Bone marrow (tissue), 2 donors: ENCODE measurements at regions not wholly inside any gene's neighbourhood (a gene's known extent, or its start where the extent isn't known, plus 50 kb on each side); places are given as distances from the start of the nearest gene placed in this dataset.
"Not testable (repeated sequence)": the region's sequence is repeated elsewhere in the genome, so short reads cannot be mapped to it uniquely, and the experiment has no call there.

ENCODE experiments used
- DNase-seq, 2 donors: peaks; one replicate each; lab custom pipeline; 2025; lab: John Stamatoyannopoulos, UW

DNA sequence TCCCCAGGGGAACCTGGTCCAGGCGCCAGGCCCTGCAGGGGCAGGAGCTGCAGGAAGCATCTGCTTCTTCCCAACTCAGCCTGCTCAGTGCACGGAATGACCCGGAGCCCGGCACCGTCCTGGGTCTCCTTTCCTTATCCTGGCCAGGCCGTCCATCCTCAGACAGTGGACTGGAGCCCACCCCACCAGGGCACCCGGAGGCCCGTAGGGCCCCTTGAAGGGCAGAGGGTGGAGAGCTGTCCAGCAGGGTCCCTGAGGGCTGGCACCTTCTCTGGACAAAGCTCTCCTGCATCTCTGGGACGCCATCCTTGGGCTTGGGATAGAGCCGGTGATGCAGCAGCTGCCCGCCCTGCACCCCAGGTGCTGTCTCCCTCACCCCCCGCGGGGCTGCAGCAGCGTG is 207.9 kb downstream of the TMEM121 start:
- DNase-seq: not testable (repeated sequence)

GRCh38 chr14:105736331-105736730 is 209.9 kb downstream of the TMEM121 start:
- not testable (repeated sequence) for DNase-seq

DNA sequence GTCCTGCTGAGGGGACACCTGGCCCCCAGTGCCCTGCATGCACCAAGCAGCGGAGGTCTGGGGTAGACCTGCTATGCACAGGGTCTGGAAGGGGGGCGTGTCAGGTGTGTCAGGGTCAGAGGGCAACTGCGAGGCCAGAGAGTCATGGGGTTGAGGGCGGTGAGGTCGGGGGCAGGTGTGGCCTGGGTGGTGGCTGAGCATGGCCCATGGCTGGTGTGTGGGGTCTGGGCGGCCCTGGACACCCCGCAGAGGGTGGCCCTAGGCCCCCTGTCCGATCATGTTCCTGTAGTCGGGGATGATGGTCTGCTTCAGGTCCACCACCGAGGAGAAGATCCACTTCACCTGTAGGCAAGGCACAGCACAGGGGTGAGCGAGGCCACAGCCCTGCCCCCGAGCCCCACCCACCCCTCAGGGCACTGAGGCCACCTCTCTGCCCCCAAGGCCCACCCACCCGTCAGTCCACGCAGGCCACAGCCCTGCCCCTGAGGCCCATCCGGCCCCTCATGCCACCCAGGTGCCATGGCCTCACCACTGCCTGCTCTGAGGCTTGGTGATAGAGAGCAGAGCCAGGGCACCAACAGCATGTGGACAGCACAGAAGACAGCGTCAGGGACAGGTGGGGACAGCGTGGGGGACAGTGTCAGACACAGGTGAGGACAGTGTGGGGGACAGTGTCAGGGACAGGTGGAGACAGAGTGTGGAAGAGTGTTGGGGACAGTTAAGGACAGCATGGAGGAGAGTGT is 211.3 kb downstream of the TMEM121 start:
- DNase-seq: no peak

GRCh38 chr14:105738638-105739037 is 212.3 kb downstream of the TMEM121 start:
- DNase-seq: no peak

DNA sequence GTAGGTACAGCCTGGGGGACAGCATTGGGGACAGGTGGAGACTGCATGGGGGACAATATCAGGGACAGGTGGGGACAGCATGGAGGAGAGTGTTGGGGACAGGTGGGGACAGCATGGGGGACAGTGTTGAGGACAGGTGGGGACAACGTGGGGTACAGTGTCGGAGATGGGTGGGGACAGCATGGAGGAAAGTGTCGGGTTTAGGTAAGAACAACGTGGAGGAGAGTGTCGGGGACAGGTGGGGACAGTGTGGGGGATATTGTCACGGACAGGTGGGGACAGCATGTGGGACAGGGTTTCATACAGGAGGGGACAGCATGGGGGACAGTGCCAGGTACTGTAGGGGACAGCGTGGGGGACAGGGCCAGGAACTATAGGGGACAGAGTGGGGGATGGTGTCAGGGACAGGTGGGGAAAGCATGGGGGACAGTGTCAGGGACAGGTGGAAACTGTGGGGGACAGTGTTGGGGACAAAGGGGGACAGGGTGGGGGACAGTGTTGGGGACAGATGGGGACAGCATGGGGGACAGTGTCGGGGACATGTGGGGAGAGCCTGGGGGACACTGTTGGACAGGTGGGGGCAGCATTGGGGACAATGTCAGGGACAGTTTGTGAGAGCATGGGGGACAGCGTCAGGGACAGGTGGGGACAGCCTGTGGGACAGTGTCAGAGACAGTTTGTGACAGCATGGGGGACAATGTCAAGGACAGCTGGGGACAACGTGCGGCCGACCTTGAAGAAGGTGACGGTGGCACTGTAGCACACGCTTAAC is 213.1 kb downstream of the TMEM121 start:
- DNase-seq: no peak

DNA sequence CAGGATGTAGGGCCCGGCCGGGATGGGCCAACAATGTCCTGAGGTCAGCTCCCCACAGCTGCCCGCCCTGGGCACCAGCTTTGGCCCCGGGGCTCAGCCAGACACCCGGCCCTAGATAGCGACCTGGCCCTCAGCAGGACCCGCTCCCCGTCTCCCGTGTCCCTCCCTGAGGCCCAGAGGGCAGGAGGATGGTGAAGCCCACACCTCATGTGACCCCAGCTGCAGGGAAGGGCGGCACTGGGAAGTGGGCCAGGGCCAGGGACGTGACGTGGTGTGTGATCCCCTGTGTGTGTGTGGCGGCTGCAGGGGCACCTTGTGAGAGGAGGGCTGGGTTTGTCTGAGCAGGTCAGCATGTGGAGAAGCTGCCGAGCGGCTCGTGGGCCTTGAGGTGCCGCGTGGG is 213.9 kb downstream of the TMEM121 start:
- DNase-seq: not testable (repeated sequence)

DNA sequence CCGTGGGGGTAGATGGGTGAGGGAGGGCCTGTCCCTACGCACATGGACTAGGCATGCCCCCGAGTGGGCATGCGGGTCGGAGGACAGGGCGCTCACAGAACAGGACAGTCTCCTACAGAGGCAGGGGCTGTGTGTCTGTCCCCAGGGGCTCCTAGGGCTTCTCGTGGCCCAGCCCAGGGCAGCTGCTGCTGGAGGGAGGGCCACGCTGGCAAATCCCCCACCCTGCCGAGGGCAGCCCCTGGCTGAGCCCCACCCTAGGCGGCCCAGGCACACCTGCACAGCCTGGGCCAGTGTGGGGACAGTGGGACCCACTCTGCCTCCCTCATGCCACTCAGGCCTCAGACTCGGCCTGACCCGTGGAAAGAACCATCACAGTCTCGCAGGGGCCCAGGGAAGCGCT is 214.6 kb downstream of the TMEM121 start:
- DNase-seq: not testable (repeated sequence)

GRCh38 chr14:105741707-105742530 is 215.5 kb downstream of the TMEM121 start:
- not testable (repeated sequence) for DNase-seq

DNA sequence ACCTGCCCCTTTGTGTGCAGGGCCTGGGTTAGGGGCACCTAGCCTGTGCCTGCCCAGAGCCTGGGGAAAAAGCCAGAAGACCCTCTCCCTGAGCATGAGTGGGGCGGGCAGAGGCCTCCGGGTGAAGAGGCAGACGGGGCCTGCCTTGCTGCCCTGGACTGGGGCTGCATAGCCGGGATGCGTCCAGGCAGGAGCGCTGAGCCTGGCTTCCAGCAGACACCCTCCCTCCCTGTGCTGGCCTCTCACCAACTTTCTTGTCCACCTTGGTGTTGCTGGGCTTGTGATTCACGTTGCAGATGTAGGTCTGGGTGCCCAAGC is 216.1 kb downstream of the TMEM121 start:
- no peak for DNase-seq

DNA sequence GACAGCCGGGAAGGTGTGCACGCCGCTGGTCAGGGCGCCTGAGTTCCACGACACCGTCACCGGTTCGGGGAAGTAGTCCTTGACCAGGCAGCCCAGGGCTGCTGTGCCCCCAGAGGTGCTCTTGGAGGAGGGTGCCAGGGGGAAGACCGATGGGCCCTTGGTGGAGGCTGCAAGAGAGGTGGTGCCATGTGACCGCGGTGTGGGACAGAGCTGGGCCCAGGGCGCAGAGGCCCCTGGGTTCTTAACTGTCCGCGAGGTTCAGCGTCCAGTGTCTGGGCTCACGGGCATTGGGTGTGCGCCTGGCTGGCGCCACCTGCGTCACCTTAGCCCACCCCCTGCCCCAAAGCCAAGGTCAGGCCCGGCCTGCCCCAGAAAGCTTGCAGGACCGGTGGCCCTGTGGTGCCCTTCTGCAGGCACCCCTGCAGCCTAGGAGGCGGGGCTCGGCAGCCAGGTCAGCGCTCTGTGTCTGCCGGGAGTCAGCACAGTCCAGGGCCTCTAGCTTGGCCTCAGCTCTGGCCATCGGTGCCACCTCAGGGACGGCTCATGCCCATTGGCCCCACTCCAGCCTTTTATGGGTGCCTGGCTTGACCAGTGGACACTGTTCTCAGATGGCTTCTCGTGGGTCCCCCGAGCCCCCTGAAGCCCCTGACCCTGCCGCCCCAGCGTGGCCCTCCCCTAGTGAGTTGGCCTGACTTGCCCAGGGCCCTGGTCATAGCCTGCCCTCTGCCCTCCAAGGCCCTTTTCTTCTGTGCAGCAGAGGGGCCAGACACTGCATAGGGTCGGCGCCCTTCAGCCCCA is 216.7 kb downstream of the TMEM121 start:
- not testable (repeated sequence) for DNase-seq

DNA sequence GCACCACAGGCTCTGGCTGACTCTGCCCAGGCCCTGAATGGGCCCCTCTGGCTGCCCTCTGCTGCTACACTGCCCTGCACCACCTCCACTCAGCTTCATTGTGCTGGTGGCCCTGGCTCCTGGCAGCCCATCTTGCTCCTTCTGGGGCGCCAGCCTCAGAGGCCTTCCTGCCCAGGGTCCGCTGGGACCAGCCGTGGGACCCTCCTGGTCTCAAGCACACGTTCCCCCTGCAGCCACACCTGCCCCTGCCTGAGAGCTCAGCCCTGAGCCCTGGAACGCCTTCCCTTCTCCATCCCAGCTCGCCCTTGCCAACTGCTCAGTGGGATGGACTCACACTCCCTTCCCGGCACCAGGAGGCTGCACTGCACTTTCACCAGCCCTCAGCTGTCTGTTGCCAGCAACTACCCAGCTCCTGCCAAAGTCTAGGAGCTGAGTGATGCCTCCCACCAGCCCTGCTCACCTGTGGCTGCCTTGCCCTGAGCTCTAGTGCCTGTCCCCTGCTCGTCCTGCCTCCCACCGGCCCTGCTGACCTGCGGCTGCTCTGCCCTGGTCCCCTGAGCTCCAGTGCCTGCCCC is 217.9 kb downstream of the TMEM121 start:
- not testable (repeated sequence) for DNase-seq

DNA sequence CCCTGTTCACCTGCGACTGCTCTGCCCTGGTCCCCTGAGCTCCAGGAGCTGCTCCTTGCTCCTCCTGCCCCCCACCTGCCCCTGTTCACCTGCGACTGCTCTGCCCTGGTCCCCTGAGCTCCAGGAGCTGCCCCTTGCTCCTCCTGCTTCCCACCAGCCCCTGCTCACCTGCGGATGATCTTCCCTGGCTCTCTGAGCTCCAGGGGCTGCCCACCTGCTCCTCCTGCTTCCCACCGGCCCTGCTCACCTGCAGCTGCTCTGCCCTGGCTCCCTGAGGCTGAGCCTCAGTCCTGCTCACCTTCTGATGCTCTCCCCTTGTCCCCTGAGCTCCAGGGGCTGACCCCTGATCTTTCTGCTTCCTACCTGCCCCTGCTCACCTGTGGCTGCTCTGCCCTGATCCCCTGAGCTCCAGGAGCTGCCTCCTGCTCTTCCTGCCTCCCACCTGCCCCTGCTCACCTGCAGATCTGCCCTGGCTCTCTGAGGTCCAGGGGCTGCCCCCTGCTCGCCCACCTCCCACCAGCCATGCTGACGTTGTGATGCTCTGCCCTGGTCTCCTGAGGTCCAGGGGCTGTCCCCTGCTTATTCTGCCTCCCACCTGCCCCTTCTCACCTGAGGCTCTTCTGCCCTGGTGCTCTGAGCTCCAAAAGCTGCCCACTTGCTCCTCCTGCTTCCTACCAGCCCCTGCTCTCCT is 219.2 kb downstream of the TMEM121 start:
- DNase-seq: no peak

- no peak for DNase-seq
These were observed 219.7 kb downstream of the TMEM121 start for GRCh38 chr14:105746124-105746514.

DNA sequence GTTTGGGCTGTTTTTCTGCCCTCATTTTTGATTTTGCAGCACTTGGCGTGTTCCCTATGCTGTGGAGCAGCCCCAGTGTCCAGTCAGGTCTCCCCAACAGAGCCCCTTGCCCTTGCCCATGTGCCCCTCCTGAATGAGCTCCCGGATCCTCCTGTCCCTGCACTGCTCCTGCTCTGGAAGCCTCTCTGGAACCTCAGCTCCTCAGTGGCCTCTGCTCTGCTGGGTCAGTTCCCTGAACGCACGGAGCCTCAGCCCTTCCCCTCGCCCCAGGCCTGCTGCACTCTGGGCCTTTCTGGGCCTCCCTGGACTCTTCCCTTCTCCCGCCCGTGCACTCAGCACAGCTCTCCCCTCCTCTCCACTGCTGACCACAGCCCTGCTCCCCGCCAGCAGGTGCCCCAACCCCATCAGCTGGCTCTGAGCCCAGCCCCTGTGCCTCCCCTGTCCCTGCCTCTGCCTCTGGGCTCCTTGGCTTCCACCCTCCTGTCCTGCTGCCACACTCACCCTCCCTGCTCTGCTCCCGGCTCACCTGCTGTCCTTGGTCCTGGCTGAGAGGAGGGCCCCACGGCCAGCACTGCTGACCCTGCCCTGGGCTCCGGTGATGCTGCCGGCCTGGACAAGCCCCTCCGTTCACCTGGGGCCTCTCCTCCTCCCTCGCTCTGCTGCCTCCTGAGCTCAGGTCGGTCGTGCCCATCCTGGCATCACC is 220.6 kb downstream of the TMEM121 start:
- not testable (repeated sequence) for DNase-seq

DNA sequence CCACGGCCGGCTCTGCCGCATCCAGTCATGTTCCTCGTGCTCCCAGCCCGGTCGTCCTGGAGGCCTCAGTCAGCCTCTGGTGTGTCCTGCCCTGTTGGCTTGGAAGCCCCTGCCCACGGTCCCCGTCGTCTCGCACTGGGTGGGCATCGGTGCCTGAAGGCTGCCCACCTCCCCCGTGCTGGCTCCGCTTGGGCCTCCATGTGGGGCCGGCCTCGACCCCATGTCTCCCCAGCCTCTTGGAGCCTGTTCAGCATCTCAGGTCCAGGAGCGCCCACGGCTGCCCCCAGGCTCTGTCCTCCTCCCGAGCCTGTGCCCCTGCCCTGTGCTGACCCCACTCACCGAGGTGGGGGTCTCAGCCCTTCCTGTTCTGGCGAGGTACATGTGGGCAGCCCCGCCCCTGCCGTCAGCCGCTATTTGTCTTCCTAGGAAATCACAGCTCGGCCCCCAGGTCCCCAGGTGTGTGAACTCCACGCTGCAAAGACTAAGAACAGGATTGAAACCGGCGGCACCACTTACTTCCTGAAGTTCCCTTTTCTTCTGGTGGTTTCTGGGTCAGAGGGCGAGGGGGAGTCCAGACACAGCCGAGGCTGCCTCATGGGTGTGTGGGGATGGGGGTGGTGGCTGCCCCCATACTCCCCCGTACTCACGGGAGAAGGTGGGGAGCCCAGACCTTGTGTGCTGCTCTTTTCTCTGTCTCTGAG is 221.3 kb downstream of the TMEM121 start:
- not testable (repeated sequence) for DNase-seq

DNA sequence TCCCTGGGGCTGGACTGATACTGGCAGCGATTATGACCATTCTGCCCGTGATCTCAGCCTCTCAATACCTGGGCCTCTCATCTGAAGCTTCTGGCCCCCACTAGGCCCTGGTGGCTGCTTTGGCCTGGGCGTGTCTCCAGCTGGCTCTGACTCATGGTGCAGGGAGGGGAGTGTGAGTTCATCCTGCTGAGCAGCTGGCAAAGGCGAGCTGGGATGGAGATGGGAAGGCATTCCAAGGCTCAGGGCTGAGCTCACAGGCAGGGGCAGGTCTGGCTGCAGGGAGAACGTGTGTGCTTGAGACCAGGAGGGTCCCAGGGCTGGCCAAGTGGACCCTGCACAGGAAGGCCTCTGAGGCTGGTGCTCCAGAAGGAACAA is 221.8 kb downstream of the TMEM121 start:
- no peak for DNase-seq

DNA sequence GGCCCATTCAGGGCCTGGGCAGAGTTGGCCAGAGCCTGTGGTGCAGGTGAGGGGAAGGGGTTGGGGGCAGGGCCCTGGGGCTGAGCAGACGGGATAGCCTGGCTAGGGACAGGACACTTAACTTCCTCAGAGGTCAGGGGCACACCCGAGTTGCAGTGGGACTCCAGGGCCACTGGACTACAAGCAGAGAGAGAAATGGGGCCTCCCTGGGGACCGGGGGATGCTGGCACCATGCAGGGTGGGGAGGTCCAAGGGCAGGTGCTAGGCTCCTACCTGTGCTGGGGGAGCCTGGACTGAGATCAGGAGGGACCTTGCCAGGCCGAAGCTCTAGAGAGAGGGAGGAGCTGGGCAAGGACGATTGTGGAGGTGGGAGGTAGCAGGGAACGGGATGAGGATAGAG is 222.3 kb downstream of the TMEM121 start:
- not testable (repeated sequence) for DNase-seq

GRCh38 chr14:105749870-105750541 is 223.6 kb downstream of the TMEM121 start:
- DNase-seq: not testable (repeated sequence)

- DNase-seq: not testable (repeated sequence)
These were observed 224.9 kb downstream of the TMEM121 start for GRCh38 chr14:105751291-105751751.
